ENCODE measurements at regions not wholly inside any gene's neighbourhood (a gene's known extent, or its start where the extent isn't known, plus 50 kb on each side); places are given as distances from the start of the nearest gene placed in this dataset.
"Not testable (repeated sequence)": the region's sequence is repeated elsewhere in the genome, so short reads cannot be mapped to it uniquely, and the experiment has no call there.

DNA sequence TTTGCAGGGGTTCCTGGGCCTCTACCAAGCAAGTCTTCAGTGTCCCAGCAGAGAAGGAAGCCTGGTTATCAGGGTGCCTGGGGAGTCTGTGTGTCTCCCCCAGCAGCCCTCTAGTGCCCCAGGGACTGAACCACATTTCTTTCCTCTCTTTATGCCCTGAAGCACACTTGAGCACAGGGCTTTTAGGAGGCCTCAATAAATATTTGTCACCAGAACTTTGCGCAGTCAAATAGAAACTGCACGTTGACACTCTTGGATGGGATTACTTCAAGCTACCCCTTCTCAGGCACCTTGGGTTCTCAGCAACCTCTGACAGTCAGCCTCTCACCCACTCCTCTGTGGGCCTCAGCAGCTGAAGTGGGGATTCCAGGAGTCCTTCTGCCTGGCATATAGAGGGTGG is 226.6 kb upstream of the HES1 start:
- DNase-seq, result peak; percentile 62

DNA sequence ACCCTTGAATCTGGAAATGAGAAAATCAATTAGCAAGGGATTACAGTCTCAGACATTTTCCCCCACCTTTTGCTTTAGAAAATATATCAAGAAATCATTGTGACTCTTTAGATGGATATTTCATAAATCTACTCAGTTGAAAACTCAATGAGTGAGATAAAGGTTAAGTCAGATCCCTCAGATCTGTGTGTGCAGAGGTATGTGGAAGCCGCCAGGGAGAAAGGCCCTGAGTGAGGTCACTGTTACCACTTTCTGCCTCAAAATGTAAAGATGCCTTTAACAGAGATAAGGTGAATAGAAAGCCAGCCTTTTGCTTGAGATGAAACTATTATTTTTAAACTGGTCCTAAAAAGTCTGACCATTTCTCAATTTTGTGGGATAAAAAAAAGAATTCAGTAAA is 225.6 kb upstream of the HES1 start:
- DNase-seq, result no peak

DNA sequence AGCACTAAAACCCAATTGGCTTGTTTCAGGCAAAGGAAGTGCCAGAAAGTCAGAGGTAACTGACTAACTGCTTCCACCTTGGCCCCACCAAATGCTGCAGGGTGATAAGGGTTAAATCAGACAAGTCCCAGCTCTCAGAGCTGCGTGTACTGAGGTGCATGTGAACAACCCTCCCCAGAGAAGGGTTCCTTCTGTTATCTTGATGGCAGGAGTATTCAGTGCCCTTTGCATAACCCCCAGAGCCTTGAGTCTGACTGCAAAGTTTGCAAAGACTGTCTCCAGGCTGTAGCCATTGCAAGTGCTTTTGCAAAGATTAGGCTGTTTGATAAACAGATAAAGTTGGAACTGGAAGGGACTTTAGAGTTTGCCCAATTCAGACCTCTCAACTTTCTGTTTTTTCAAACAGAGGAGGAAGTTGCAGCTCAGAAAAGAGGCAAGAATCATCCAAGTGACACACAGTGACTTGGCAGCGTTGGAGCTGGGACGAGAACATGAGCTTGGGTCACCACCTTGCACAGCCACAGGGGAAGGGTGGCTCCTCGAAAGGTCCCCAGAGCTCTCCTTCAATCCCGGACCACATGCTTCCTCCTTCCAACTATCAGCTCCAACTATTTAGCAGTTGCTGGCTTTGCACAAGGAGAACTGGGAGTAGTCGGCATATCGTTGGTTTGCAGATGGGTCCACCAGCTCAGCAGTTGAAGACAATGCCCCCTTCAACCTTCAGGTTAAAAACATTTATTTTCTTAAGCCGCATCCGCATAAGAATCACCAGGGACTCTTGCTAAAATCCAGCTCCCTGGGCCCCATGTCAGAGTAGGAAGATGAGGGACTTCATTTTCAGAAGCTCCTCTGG is 224.8 kb upstream of the HES1 start:
- peak; percentile 20 for DNase-seq

DNA sequence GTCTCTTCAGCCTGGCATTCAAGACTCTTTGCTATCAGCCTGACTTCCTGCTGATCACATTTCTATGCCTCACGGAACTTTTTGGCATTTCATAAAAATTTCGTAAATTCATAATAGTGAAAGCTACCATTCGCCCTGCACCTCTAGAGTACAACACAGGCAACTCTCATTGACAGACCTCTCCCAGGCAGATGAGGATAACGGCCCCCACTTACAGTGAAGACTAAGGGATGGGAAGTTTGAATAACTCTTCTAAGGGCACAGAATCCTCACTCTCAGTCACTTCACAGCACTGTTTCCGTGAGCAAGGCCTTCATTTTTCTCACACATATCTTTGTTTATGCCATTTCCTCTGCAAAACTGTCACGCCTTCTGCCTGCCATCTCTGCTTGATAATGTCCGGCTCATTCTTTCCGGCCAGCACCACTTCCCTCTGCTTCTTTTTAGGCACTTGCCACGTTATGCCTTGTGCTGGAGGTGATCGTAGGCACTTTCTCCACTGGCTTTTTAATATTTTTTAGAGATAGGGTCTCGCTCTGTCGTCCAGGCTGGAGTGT is 224.1 kb upstream of the HES1 start:
- DNase-seq, result no peak

DNA sequence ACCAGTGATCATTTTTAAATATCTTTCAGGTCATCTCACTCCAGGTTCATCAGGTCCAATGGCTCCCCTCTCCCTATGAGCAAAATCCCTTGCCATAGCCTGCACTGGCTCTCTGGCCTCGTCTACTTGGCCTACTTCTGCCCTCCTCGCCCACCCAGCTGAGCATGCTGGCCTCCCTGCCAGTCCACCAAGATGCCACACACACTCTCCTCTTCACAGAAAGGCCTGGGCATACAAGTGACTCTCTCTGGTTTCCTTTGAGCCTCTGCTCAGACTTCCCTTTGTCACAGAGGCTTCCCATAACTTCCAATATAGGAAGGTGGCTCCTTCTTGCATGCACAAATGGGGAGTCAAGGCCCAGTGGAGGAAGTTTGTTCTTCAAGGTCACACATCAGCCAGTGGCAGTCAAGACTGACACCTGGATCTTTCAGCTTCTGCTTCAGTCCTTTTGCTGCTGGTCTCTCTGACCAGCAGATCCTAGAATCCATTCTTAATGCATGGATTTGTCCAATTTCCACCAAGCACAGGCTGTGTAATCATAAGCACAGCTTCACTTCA is 223.2 kb upstream of the HES1 start:
- DNase-seq, result no peak

DNA sequence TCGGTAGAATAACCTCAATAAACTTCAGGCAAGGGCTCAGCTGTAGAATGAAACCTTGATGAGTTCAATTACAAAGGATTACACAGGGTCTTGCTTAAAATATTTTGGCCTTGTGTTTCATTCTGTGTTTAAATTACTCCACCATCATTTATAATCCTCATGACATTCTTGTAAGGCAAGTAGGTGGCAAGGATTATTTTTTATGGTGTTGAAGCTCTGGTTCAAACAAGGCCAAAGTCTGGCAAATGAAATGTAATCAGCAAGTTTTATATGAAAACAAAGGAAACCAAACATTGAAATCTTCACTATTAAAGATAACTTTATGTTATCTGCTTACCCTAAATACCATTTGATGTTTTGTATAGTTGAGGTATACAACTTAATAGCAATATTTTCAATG is 221.3 kb upstream of the HES1 start:
- no peak for DNase-seq

DNA sequence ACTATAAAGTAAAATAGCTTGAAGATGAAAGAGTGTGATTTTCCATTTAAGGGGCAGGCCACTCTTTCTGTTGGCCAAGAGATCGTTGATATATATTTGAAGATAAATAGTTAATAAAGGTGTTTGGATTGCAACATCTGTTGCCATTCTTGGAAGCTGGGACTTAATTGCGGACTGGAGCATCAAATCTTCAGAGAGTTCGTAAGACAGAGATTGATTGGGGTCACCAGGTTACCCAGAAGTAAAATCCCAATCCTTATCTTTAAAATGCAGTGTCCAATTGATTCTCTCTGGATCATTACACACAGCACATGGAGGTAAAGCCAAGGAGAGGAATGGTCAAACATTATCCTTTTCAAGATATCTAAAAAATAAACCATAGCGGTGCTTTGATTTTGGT is 220.8 kb upstream of the HES1 start:
- no peak for DNase-seq

DNA sequence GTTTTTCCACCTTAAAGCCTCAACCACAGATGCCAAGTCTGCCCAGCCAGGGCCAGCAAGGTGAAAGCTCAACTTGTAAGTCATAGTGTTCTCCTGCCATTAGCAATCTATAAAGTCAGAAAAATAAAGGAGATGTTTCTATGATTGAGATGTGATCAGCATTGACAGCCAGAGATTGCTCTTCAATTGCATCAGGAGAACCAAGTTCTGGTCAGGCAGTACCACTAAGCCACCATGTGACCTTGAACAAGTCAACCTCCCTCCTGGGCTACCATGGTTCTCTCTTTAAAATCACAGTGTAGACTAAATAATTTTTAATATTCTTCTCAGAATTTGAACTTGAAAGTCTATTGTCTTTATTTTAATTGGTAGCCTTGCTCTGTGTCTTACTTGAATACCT is 220.3 kb upstream of the HES1 start:
- no peak for DNase-seq

DNA sequence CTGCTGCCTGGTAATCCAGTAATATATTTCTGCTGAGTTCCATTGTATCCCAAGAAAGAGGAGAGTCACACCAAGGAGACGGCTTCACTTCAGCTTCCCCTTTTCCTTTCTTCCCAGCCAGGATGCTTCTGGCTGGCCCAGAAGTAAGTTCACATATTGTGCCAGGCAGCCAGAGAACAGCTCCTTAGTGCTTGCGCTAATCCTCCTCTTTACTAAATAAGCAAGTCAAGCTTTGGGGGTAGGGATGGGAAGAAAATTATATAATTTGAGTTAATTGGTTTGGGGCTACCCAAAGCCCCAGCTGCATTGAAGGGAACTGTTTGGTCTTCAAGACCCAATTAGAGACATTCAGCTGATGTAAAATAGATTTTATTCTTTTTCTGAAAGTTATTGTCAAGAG is 218.8 kb upstream of the HES1 start:
- no peak for DNase-seq

DNA sequence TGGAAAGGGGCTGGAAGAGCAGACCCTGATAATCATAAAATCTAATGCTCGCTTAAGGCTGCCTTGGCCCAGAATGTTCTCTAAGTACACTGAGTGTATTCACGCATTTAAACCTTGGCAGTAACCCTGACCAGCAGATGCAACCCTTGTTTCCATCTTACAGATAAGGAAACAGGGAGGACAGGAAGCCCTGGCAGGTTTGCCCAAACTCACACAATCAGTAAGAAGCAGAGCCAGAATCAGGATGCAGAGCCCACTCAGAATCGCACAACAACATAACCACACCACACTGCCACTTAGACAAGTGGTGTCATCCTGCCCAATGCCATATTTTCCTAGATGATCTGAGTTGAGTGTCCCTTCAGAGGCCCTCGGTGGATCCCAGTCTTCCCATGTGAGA is 214.5 kb upstream of the HES1 start:
- no peak for DNase-seq

DNA sequence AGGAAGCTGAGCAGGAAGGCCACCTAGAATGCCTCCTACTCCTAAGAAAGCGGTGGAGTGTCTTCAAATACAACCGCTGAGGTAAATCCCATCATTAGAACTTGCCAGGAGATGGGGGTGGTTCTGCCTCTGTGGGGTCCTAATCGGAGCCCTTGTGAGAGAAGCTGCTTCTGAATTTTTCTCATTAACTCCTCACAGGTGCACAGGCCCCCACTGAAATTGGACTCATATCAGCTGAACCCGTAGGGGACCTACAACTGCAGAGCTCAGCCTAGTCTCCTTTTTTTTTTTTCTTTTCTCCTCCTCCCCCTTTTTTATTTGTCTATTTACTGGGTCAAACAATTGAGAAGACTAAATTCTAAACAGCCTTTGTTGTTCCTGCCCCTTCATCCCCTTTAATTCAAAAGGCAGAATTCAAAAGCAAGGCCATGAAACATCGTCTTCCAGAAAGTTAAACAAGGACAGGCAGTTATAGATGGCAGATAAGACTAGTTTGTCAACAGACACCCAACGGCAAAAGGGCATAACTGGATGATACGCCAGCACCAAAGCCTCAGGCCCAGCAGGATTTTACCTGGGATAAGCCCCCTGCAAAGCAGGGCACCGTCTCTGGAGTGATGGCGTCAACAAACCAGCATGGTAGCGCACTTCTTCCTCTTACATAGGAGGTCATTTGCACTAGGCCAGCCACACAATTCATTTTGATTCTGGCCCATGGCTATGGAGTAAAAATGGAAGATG is 213.7 kb upstream of the HES1 start:
- DNase-seq, result no peak

DNA sequence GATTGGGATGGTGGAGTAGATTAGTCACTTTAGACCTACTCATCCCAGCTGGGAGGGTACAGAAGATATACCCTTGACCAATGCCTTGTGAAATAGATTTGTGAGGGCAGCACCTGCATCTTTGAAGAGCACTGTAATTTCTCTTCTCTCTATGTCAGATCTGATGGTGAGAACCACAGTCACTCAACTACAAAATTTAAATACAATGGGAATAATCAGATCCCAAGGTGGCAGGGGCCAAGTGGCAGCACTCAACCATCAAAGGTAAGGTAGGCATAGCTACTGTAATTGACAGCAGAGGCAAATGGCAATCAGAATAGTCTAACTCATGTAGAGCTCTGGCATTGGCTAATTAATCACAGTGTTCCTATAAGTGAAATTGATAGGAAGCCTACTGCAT is 212.0 kb upstream of the HES1 start:
- DNase-seq, result not testable (repeated sequence)

DNA sequence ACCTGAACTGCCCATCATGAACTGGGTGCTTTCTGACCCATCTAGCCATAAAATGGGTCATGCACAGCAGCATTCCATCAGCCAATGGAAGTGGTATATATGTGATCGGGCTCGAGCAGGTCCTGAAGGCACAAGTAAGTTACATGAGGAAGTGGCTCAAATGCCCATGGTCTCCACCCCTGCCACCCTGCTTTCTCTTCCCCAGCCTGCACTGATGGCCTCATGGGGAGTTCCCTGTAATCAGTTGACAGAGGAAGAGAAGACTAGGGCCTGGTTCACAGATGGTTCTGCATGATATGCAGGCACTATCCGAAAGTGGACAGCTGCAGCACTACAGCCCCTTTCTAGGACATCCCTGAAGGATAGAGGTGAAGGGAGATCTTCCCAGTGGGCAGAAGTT is 209.9 kb upstream of the HES1 start:
- DNase-seq, result not testable (repeated sequence)

DNA sequence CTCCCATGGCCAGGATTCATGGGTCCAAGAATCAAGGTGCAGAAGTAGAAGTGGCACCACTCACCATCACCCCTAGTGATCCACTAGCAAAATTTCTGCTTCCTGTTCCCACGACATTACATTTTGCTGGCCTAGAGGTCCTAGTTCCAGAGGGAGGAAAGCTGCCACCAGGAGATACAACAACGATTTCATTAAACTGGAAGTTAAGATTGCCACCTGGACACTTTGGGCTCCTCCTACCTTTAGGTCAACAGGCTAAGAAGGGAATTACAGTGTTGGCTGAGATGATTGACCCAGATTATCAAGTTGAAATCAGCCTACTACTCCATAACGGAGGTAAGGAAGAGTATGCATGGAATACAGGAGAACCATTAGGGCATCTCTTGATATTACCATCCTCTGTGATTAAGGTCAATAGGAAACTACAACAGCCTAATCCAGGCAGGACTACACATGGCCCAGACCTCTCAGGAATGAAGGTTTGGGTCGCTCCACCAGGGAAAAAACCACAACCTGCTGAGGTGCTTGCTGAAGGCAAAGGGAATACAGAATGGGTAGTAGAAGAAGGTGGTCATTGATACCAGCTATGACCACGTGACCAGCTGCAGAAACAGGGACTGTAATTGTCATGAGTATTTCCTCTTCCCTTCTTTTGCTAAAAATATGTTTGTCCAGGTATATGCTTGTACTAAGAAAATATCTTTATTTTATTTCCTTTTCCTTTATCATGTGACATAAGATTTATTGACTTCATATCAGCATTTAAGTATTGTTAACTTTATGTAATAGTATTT is 208.3 kb upstream of the HES1 start:
- DNase-seq, result not testable (repeated sequence)

DNA sequence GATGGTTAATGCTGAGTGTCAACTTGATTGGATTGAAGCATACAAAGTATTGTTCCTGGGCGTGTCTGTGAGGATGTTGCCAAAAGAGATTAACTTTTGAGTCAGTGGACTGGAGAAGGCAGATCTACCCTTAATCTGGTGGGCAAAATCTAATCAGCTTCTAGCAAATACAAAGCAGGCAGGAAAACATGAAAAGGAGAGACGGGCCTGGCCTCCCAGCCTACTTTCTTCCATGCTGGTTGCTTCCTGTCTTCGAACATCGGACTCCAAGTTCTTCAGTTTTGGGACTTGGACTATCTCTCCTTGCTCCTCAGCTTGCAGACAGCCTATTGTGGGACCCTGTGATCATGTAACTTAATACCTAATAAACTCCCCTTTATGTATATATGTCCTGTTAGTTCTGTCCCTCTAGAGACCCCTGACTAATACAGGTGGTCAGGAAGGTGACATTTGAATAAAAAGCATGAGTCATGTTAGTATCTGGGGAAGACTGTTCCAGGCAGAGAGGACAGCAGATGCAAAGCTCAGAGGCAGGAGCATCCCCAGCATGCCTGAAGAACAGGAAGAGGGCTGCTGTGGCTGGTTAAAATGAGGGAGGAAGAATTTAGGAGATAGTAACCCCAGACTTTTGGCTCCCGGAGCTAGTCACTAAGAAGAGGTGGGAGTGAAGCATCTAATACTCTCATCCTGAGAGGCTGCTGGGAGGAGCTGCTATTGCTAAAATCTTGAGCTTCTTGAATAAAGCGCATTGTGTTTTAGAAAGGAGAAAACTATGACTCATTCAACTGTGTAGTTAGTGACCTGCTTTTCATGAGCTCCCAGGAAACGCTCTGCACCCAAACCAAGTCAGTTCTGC is 207.4 kb upstream of the HES1 start:
- DNase-seq, result peak; percentile 27

DNA sequence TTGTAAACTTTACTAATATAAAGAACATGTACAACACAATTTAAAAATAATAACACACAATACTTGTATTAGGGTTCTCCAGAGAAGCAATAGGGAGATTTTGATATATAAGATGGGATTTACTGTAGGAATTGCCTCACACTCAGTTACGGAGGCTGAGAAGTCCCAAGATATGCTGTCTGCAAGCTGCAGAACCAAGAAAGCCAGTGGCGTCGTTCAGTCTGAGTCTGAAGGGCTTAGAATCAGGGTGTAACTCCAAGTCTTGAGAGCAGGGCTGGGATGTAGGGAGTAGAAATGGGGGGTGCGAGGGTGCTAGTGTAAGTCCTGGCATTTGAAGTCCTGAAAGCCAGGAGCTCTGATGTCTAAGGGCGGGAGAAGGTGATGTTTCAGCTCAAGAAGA is 206.6 kb upstream of the HES1 start:
- DNase-seq, result no peak

DNA sequence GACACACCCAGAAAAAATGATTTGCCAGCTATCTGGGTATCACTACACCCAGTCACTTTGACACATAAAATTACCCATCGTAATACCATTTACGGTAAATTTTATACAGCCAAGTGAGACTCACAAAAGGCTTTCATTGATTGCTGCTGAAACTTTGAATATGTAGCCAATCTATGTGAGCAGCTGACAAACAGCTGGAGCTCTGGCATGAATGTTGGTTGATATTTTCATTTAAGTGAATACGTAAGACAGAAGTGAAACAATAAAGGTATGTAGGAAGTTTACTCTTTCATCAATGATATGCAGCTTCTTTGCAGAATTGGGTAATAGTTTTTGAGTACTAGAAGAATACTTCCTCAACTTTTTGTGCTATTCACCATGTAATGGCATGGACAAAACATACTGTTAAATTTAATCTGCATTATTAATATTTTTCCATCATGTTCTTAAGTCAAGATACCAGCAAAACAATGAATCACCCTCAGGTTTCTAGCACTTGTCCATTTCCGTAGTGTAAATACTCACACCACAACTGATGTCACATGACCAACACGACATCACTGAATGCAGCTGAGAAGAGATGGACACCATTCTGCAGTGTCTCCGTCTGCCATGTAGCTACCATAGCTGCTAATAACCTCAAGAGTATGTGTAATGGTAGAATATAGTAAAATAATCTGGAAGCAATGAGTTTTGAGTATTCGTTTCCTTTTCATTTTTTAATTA is 205.9 kb upstream of the HES1 start:
- DNase-seq, result no peak

DNA sequence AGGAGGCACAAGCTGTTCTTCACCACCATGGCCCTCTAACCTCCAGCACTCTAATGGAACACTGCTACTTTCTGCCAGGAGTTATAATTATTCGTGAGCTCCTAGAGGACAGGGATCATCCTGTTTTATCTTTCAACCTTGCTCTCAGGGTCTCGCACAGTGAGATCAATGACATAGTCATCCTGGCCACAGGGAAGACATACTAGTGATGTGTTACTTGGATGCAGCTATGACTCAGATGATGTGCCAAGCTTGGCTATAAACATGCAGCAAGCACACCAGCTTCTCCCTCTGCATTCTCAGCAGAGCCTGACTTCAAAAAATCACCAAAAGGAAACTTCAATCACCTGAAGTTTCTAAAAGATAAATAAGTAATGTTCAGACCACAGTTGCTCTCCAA is 203.8 kb upstream of the HES1 start:
- no peak for DNase-seq

DNA sequence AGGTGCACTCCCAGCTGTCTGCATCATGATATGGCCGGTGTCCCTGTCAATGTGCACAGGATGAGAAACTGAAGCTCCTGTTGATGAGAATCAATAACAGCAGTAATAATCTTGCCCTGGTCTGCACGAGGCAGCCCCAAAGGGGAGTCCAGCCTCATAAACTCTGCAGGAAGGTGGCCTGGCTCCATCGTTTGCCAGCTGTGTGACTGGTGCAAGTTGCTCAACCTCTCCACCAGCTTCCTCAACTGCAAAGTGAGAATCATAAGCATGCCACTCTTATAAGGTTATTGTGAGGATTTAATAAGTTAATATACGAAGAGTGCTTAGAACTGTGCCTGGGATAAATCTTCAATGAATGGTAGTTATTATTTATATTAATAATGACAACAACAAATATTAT is 203.4 kb upstream of the HES1 start:
- DNase-seq, result no peak

DNA sequence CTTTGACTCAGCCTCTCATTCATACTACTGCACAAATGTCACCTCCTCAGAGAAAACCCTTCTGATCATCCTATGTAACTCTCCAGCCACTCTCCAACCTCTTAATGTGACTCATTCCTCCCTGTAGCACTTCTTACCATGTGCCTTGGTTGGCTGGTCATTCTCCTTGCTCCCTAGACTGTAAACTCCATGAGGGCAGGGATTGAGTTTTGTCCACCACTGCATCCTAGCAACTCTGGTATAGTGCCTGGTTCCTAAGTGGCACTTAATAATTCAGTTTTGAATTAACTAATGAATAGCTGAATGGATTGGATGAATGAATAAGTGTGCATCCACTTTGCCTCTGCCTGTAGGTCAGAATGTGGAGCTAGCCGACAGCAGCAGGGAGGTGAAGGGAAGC is 202.5 kb upstream of the HES1 start:
- no peak for DNase-seq

DNA sequence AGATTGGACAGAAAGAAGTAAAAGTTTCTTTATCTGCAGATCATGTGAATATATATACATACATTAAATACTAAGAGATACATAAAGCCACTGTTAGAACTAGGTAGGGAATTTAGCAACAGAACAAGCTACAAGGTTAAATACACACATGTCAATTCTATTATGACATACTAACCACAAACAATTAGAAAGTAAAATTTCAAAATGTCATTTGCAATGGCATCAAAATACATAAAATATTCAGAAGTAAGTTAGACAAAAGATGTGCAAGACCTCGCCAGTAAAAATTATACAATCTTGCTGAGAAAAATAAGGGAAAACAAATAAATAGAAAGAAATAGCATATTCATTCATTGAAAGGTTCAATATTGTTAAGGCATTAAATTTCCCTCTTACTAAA is 200.0 kb upstream of the HES1 start:
- no peak for DNase-seq
